GM12873 (cell line): ENCODE measurements at regions not wholly inside any gene's neighbourhood (a gene's known extent, or its start where the extent isn't known, plus 50 kb on each side); places are given as distances from the start of the nearest gene placed in this dataset.

Experiments
- TF ChIP-seq, protein P1 (sequence below): IDR thresholded peaks from 2 replicates; pipeline ENCODE4 v1.5.1; 2012; ENCODE audit warnings: low read depth, mild to moderate bottlenecking, moderate library complexity, low read length, control low read depth; ENCODE audit not compliant: insufficient read depth; ENCODE audit errors: missing control alignments

DNA sequence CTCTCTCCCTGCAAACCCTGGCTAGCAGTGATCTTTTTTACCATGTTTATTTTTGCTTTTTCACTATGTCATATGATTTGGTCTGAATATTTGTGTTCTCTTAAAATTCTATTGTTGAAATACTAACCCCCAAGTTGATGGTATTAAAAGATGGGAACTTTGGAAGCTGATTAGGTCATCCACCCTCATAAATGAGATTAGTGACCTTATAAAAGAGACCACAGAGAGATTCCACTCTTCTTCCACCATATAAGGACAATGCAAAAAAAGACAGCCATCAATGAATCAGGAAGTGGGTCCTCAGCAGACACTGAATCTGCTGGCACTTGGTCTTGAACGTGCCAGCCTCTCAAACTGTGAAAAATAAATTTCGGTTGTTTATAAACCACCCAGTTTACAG, 112.8 kb upstream of the KCND2 start:
- TF ChIP-seq, protein P1, sequence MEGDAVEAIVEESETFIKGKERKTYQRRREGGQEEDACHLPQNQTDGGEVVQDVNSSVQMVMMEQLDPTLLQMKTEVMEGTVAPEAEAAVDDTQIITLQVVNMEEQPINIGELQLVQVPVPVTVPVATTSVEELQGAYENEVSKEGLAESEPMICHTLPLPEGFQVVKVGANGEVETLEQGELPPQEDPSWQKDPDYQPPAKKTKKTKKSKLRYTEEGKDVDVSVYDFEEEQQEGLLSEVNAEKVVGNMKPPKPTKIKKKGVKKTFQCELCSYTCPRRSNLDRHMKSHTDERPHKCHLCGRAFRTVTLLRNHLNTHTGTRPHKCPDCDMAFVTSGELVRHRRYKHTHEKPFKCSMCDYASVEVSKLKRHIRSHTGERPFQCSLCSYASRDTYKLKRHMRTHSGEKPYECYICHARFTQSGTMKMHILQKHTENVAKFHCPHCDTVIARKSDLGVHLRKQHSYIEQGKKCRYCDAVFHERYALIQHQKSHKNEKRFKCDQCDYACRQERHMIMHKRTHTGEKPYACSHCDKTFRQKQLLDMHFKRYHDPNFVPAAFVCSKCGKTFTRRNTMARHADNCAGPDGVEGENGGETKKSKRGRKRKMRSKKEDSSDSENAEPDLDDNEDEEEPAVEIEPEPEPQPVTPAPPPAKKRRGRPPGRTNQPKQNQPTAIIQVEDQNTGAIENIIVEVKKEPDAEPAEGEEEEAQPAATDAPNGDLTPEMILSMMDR: no peak

DNA sequence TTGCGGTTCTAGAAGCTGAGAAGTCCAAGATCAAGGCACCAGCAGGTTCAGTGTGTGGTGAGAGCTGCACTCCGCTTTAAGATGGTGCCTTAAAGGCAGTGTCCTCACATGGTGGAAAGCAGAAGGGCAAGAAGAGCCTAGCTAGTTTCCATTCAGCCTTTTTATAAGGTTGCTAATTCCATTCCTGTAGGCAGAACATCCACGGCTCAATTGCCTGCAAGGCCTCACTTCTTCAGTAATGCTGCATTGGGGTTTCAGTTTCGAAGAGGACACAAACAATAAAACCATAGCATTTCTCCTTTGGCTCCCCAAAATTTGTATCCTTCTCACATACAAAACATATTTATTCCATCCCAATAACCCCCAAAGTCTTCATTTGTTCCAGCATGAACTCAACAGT, 109.5 kb upstream of the KCND2 start:
- TF ChIP-seq, protein P1: no peak

- TF ChIP-seq, protein P1: no peak
Measured at GRCh38 chr7:120165227-120165626, 107.7 kb upstream of the KCND2 start.

- TF ChIP-seq, protein P1: no peak
Measured at GRCh38 chr7:120168066-120168465, 104.9 kb upstream of the KCND2 start.

DNA sequence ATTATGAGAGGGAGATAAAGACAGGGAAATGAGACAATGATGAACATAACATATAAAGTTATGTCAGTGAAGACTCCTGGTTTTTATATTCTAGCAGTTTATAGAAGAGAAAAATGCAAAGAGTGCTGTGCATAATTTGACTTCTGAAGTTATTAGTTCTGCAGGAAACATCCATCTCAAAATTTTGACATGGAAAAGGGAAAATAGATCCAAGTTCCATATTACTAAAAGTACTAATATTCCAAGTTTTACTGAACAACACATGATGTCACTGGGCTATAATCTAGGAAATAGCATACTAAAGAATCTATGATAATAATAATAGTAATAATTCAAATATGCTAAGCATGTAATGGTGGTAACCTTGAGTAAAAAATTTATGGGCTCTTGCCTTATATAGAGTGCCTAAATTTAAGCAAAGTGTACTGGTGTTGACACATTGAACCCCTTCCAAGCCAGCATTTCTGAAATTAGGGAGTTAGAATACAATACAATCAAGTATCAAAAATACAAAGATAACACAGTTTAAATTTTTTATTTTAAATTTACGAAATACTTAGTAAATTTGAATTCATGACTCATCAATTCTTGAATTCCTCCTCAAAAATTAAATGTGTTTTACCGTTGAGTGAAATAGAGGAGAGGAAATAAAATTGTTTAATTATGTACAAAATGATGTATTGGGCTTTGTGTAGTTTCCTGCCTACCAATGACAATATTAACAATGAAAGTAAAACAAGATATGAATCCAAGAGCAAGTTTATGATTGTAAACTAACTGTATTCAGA, 102.8 kb upstream of the KCND2 start:
- TF ChIP-seq, protein P1: no peak

- TF ChIP-seq, protein P1: no peak
Measured at GRCh38 chr7:120170834-120171233, 102.1 kb upstream of the KCND2 start.

DNA sequence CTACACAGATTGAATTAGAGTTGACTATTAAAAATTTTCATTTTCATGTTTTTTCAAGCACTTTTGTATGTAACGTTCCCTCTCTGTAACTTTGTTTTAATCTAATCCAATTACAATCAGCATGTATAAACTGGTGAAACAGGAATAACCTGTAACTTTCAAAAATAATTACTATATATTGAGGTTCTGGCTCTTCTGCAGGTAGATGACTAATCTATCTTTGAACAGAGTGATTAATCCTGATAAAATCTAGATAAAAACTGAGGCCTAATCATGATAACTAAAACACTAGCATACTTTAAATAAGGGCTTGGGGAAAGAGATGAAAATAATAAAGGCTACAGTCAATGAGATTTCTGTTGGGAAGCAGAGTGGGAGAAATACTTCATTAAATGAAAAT, 101.6 kb upstream of the KCND2 start:
- TF ChIP-seq, protein P1: no peak
